Left lobe of liver (tissue), 2 donors: ENCODE measurements at regions not wholly inside any gene's neighbourhood (a gene's known extent, or its start where the extent isn't known, plus 50 kb on each side); places are given as distances from the start of the nearest gene placed in this dataset.

Experiments used
- ATAC-seq: fragments of 200-7000 bp; cut with Tn5 transposase; one replicate; pipeline ENCODE4 v1.9.1; 2020; ENCODE audit warnings: mild to moderate bottlenecking, moderate library complexity
- DNase-seq: peaks from one replicate; pipeline ENCODE4 v3.0.0-alpha.2; 2020; ENCODE audit warnings: low spot score
- donor health status: DM: no; HTN: no; CAD: no; lungs with moderate emphysema.
- donor health status: DM: no; HTN: yes; CAD: no.

DNA sequence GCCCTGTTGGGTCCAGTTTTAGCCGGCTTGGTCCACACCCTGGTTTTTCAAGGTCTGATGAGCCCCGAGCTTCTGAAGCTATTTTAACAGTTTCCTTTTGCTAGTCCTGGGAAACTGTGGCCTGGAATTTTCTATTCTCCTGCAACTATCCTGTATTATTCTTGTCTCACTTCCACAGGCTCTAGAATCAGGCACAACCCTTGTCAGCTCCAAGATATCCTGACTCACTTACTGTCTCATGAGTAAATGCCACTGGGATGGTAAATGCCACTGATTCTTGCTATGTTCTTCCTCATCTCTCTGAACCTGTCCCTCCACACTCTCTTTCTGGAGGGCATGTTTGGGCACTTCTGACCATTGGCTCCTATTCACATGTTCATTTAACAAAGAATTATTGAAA lies 611.5 kb upstream of the IGFBP3 start:
- DNase-seq = no peak
- ATAC-seq = no peak

DNA sequence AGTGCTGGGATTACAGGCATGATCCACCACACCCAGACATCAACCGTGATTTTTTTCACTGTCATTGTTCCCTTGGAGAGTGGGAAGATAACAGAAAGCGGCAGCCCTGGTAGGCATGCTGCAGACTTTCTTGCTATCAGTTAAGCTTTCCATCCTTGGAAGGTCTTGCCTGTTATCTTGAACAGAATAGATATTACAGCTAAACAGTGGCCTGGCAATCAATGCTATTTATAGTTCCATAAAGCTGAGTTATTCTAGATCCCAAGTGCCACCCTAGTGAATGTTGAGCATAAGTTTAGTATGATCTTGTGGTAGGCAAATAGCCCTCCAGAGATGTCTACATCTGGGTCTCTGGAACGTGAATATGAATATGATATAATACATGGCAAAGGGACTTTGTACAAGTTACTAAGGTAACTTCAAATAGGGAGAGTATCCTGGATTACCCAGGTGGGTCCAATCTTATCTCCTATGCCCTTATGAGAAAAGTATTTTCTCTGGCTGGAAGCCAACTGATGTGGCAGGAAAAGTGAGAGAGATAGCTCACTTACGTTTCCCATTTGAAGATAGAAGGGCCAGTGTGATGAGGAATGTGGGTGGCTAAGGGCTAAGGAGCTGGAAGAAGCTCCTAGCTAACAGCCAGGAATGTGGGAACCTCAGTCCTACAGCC lies 609.1 kb upstream of the IGFBP3 start:
- no peak for DNase-seq
- ATAC-seq = no peak

DNA sequence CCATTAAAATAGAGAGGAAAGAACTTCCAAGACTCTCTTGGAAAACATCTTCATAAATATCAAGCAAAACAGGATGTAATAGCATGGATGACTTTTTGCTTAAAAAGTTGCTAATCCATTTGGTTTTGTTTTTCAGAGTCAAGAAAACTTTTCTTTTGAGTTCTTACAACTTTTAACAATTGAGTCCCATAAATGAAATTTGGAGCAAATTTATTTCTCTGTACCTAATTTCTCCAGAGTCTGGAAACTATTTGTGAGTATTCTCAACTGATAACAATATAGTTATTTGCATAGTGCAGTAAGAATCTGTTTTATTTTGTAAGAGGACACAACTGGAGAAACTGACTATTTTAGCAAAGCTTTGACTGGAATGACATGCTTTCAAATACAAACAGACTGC lies 606.3 kb upstream of the IGFBP3 start:
- DNase-seq (no peak), ATAC-seq (no peak)

DNA sequence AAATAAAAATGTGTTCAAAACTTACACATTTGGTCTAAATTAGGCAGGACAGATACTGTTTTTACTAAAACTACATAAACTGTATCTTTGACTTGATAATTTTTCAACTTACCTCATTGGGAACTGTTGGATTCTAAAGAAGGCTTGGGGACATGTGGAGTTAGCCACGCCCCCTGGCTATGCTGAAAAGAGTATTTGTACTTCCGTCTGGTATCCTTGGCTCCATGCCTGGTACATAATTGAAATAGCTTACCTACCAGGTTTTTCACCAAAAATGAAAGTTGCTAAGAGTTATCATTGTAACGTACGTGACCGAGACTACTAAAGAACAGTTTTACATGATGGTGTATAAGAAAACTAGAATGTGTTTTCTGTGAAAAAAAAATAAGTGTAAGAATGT lies 604.8 kb upstream of the IGFBP3 start:
- ATAC-seq (peak; percentile 71), DNase-seq (no peak)

DNA sequence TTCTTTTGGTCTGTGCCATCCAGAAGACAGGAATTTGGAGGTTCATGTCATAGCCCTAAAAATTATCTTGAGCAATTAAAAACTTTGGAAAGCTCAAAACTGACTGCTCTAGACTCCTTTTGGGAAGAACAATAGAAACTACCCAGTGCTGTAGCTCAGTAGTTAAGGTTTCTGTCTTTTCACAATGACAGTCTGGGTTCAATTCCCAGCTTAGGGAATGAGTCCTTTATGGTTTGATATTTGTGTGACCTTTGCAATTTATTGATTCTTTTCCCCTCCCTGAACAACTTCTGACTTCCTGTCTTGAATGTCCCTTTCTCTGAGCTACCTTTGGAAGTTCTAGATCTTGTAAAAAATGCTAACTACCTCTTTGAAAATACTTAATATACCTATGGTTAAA lies 603.3 kb upstream of the IGFBP3 start:
- no peak for DNase-seq
- ATAC-seq = peak; percentile 56

DNA sequence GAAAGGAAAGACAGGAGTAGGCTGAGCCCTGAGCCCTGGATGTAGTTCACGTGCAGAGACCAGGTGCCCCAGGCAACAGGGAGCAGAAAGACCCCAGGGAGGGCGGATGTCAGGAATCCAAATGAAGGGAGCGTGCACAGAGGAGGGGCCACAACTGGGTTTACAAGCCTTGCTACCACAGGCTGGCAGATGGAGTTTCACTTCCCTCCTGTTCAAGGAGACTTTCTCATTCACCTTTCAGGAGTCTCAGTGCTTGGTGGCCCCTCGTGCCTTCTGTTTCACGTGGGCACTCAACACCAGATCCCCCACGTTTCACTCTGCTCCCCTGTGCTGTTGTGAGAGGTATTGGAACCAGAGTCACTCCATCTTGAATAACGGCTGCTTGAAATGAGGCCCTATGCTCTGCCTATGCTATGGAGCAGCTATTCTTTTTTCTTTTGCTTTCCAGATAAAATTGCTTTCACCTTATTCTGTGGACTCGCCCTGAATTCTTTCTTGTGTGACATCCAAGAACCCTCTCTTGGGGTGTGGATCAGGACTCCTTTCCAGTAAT lies 601.4 kb upstream of the IGFBP3 start:
- no peak for ATAC-seq
- DNase-seq = no peak

DNA sequence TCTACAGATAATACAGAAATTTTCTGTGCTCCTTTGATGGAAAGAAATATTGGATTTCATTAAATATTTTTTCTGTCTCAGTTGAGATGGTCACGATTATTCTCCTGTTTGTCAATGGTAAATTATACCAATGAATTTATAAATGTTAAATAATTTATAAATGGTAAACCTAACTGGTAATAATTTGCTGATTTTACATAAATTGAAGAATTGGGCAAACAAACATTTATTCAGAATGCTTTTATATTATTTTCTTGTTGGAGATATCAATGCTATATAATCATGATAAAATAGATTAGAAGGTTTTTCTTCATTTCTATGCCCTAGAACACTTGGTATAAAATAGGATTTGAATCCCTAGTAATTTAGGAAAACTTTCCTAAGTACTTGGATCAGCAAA lies 597.6 kb upstream of the IGFBP3 start:
- DNase-seq = no peak
- ATAC-seq = no peak

DNA sequence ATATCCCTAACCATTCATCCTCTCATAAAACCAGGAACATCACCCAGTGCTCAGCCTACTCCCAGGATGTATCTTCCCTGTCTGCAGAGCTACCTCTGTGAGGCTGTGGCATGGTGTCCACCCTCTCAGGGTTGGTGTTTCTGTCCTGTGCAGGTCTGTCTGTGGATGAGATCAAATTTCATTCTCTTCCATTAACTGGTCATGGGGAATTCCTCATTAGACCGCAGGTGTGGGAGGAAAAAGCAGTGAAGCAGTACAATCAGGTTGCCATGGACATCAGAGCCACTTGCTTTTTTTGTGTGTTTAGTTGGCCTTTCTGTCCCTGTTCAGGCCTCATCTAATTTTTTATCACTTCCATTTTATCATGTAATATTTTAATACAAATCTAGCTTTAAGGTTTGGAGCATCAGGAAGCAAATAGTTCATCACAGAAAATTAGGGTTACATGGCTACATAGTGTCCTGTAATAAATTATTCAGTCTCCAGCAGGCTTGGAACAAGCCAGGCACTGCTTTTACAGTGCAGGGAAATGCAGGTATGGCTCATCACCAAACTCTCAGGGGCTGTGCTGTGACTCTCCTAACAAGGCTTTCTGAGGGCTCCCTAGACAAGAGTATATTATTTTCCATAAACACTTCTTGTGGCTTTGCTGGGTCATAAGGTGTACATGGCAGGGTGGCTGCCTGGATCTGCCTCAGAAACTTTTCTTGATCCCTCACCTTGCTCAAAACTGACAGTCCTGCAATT lies 594.9 kb upstream of the IGFBP3 start:
- no peak for DNase-seq
- ATAC-seq = no peak

DNA sequence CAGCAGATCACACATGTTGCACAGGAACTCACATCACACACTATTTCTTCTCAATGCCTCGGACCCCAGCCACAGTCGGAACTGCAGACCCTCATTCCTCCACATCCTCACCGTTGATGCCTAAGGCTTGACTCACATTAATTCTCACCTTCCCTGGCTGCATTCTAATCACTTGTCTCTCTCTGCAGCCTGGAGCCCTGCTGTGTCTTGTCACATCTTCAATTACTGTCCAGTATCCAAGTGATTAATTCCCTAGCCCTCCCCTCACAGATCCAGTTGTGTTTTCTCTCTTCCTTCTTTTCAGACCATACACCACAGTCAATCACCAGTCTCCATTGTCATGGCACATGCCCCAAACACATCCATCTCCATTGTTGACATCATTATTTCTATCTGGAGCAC lies 592.4 kb upstream of the IGFBP3 start:
- no peak for ATAC-seq
- no peak for DNase-seq

DNA sequence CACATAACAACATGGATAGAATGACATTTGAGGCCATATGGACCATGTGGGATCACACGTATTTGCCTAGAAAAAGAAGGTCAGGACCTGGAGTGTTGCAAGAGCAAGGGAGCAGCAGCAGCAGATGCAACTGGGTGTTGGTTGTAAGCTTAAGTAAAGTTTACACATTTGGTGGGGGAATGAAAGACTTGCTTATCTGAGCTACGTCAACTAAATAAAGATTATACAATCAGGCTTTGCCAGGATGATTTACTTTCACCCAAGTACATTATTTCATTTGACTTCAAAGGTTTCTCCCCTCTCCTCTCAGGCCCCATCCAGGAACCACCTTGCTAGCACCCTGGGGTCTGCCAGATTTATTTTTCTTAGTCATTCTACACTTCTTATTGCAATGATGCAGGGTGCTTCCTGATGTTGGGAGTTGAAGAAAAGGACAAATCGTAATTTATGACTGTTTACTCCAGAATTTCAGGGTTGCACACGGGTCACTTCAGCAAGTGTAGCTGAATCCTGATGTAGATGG lies 591.9 kb upstream of the IGFBP3 start:
- DNase-seq (no peak), ATAC-seq (peak; percentile 82)

DNA sequence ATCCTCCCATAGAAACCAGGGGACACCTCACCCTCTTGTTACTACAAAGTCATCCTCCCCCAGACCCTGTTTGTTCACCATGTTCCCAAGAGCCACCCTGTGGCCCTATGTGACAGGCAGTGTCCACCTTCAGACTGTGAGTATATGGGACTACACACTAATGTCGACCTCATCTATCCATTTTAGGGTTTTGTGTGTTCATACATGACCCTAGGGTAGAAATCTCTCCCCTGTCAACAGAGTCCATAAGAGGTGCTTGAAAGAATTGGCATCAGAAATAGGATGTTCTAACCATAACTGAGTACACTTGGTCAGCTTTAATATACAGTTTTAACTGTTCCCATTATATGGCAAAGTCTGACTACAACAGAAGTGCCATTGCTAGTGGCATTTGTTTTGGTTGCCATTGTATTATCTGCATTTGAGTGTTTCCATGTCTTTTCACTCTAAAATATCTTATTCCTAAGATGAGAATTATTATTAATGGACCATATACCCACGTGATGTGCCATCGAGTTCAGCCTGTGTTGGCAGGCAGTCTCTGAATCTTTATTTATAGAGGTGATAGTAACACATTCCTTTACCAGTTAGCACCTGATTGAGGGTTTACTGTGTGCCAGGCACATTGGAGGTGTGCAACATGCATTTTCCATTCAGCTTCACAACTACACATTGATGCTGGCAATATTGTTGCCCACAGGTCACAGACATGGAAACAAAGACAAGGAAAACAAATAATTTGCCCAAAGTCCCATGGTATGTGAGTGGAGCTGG lies 590.6 kb upstream of the IGFBP3 start:
- no peak for DNase-seq
- no peak for ATAC-seq

DNA sequence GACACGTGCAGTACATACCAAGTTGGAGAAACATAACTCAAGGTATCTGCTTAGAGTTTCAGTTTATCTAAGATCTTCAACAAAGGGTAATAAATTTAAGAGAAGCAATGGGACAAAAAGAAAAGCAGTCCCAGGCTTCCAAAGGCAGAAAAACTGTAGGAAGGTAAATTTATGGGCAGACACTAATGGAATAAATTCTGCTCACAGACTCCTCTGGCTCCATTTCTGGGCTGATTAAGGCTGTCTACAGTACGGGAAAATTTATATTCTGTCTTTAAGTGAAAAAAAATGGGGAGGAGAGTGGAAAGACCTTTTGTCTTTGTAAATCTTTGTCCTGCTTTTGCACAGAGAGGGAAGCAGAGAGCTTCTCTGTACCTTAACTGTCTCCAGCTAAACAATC lies 587.5 kb upstream of the IGFBP3 start:
- DNase-seq = no peak
- ATAC-seq = no peak

DNA sequence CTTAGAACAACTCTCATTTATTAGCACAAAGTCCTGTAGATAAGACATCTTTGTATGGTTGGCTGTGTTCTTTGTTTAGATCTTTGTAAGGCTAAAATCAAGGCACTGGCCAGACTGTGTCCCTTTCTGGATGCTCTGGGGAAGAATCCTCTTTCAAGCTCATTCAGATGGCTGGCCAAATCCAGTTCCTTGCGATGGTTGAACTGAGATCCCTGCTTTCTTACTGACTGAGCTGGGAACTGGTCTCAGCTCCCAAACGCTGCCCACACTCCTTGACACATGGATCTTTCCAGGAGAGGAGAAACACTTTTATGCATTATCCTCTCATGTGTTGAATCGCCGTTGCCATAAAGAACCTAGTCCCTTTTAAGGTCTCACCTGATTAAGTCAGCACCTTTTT lies 586.5 kb upstream of the IGFBP3 start:
- ATAC-seq (no peak), DNase-seq (no peak)

DNA sequence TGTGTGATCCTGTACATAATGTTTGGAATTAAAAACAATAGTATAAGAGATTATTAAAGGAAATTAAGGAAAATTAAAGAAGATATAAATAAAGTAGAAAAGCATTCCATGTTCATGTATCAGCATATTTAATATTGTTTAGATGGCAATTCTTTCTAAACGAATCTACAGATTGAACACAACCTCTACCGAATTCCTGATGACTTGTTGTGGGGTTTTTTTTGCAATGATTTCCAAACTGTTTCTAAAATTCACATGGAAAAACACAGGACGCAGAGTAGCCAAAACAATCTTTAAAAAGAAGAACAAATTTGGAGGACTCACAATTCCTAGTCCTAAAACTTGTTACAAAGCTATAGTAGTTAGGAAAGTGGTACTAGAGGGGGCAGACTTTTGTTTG lies 573.4 kb upstream of the IGFBP3 start:
- no peak for ATAC-seq

DNA sequence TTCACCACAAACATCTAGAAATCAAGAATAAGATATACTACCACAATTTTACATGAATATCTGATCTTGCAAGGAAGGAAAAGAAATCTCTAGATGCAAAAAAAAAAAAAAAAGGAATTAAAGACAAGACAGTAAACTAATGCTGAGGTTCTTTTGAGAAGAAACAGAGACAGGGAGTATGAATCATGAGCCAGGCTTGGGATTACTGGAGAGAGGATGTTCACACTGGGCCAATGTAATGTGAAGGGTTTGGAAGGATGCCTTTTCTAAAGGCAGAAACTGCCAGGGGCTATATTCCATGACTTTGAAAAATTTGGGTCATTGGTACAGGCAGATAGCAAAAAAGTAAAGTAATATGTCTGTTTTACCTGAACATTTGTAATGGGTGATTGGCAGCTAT lies 573.0 kb upstream of the IGFBP3 start:
- DNase-seq = no peak
- no peak for ATAC-seq

More for the DNA sequence above, 573.4 kb upstream of the IGFBP3 start:
- no peak for DNase-seq

DNA sequence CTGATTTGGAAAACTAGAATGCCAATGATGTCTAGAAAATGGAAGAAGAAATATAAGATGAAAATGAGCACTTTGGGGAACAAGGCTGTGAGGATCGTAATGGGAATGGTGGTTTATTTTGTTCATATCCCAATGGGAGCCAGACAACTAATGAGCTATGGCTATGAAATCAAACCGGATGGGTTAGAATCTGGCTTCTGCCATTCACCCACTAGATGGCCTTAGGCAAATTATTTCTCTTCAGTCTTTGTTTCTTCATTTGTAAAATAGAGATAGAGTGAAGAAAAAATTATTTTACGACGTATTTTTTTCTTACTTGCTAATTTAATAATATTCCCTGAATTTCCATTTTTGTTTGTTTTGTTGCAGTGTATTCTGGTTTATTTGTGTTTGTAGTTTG lies 572.1 kb upstream of the IGFBP3 start:
- DNase-seq = no peak
- ATAC-seq = peak; percentile 51

DNA sequence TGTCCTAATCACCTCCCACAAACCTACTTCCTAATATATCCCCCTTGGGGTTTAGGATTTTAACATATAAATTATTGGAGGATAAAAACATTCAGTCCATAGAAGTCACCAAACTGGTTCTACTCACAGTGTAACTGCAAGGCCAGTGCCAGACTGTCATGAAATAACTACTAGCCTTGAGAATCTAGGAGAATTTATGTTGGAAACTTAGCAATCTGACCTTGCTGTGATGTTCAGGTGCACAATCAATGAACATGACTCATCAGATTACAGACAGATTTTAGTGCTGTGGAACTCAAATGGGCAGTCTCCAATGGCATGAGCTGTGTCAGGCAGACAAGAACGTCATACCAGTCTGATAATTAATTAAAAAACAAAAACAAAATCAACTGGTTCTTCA lies 571.4 kb upstream of the IGFBP3 start:
- no peak for ATAC-seq

DNA sequence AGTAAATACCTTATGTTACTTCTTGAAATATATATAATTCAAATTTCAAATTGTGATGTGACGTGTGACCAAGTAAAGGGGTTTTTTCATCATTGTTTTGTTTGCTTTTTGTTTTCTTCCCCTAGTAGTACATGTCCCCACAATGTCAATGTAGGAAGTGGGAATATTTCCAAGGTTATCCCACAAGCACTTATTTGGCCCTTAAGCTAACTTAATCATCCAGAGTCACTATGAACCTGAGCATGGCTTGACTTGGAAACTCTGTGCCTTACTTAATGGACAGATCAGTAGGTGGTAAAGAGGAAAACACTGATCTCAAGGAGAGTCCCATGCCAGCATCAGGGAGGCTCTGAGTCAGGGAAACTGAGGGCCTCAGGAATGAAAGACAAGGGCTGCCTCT lies 569.3 kb upstream of the IGFBP3 start:
- ATAC-seq (no peak), DNase-seq (no peak)

More for the DNA sequence above, 571.4 kb upstream of the IGFBP3 start:
- no peak for DNase-seq

DNA sequence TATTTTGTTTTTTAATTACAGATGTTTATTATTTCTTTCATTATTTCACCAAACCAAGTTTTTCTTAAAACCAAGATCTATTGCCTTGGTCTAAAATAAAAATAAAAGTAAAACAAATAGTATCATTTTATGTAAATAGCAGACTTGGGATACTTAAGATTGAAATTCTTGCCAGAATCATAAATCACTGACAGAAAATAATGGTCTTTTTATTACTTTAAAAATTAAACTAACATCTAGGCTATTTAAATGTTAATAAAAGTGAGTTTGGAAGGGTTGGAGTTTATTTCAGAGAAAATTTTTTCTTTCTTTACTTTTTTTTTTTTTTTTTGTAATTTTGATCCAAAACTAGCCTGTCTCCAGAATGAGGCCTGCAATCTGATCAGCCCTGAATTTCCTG lies 568.0 kb upstream of the IGFBP3 start:
- DNase-seq (no peak), ATAC-seq (no peak)

DNA sequence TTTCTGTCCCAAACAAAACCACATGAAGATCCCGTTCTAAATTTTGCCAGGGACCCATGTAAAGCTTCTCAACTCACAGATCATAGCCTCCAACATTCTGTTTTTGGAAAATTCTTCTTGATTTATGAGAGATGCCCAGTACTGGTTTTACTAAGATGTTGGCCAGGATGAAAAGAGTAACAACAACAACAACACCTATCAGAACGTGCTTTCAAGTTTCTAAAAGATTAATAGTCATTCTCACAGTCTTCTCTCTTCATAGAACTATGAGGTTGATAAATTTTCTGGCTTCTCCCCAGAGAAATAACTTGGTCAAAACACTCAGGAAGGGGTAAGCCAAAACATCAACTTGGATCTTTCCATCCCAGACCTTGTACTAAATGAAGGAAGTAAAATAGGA lies 567.5 kb upstream of the IGFBP3 start:
- no peak for ATAC-seq
- DNase-seq = no peak
